Astrocyte (in vitro differentiated cells and primary cell): ENCODE measurements at regions not wholly inside any gene's neighbourhood (a gene's known extent, or its start where the extent isn't known, plus 50 kb on each side); places are given as distances from the start of the nearest gene placed in this dataset.

Source experiments
- EZH2 ChIP-seq: IDR thresholded peaks from 2 replicates; pipeline ENCODE4 v1.6.1; 2012; ENCODE audit warnings: mild to moderate bottlenecking, low read length, inconsistent platforms; ENCODE audit not compliant: insufficient read depth
- TF ChIP-seq, protein P1 (sequence below): IDR thresholded peaks from 2 replicates; pipeline ENCODE4 v1.5.1; 2011; ENCODE audit warnings: low read depth, mild to moderate bottlenecking, inconsistent platforms, low read length, moderate library complexity; ENCODE audit not compliant: insufficient read depth

DNA sequence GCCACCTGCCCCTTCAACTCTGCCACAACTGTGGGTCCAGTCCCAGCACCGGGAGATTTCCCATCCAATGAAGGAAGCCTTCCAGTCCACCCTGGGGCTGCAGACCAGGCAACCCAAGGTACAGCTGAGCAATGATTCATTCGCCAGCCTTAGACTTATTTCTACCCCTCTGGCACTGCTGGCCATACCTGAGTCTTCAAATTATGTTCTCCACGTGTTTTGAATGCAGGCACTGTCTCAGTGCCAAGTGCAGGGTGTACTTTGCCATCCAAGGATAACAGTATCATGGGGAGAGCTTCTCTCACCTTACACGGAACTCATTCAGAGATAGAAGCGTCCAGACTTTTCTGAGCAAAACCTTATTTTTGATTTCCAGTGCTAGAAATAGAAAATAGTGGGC lies 175.6 kb downstream of the ZFP64 start:
- TF ChIP-seq, protein P1, sequence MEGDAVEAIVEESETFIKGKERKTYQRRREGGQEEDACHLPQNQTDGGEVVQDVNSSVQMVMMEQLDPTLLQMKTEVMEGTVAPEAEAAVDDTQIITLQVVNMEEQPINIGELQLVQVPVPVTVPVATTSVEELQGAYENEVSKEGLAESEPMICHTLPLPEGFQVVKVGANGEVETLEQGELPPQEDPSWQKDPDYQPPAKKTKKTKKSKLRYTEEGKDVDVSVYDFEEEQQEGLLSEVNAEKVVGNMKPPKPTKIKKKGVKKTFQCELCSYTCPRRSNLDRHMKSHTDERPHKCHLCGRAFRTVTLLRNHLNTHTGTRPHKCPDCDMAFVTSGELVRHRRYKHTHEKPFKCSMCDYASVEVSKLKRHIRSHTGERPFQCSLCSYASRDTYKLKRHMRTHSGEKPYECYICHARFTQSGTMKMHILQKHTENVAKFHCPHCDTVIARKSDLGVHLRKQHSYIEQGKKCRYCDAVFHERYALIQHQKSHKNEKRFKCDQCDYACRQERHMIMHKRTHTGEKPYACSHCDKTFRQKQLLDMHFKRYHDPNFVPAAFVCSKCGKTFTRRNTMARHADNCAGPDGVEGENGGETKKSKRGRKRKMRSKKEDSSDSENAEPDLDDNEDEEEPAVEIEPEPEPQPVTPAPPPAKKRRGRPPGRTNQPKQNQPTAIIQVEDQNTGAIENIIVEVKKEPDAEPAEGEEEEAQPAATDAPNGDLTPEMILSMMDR, result no peak
- TF ChIP-seq EZH2, result no peak
